Mesothelial cell of epicardium (in vitro differentiated cells): ENCODE measurements at regions not wholly inside any gene's neighbourhood (a gene's known extent, or its start where the extent isn't known, plus 50 kb on each side); places are given as distances from the start of the nearest gene placed in this dataset.

Experiments
- DNase-seq, 2 experiments: peaks; one replicate each; pipeline ENCODE4 v3.0.0; 2021; ENCODE audit warnings: low spot score in 2 of 2; ENCODE audit not compliant: unreplicated experiment in 2 of 2
- H3K27ac Mint-ChIP-seq: 2 replicates; pipeline ENCODE4 v1.8.0; 2021; ENCODE audit warnings: mixed read lengths
- H3K27me3 Mint-ChIP-seq: 2 replicates; pipeline ENCODE4 v1.8.0; 2021; ENCODE audit warnings: low read depth, mixed read lengths
- H3K36me3 Mint-ChIP-seq: 2 replicates; pipeline ENCODE4 v1.8.0; 2021; ENCODE audit warnings: mixed read lengths
- H3K4me1 Mint-ChIP-seq: 2 replicates; pipeline ENCODE4 v1.8.0; 2021; ENCODE audit warnings: mixed read lengths
- H3K4me3 Mint-ChIP-seq: 2 replicates; pipeline ENCODE4 v1.8.0; 2021; ENCODE audit warnings: mild to moderate bottlenecking, moderate library complexity, mixed read lengths
- H3K9me3 Mint-ChIP-seq: 2 replicates; pipeline ENCODE4 v1.8.0; 2021; ENCODE audit warnings: mixed read lengths
- CTCF ChIP-seq: fragments of 200-600 bp; sonication (generic); IDR thresholded peaks from one replicate; pipeline ENCODE4 v1.5.0; 2021; ENCODE audit warnings: antibody characterized with exemption; ENCODE audit not compliant: unreplicated experiment

- no peaks in the 10 kb centered on the region for H3K36me3 Mint-ChIP-seq
- peaks cover 25% of the 10 kb centered on the region for H3K4me1 Mint-ChIP-seq
- H3K27ac Mint-ChIP-seq = no peak overlapping the region
- H3K9me3 Mint-ChIP-seq = no peaks in the 10 kb centered on the region
- TF ChIP-seq CTCF = no peak
- no peaks in the 10 kb centered on the region for H3K27me3 Mint-ChIP-seq
- no peak overlapping the region for H3K4me3 Mint-ChIP-seq
- no peak for DNase-seq
Observed at GRCh38 chrX:20952180-20952579, 422.0 kb upstream of the CNKSR2 start.

- no peak for TF ChIP-seq CTCF
- Mint-ChIP-seq H3K4me1 (peaks cover 31% of the 10 kb centered on the region), H3K27me3 (no peaks in the 10 kb centered on the region), H3K9me3 (no peaks in the 10 kb centered on the region), H3K4me3 (no peak overlapping the region), H3K36me3 (no peaks in the 10 kb centered on the region), H3K27ac (peak overlapping the region; percentile 23)
- DNase-seq = no peak
Observed at GRCh38 chrX:20951016-20951810, 423.0 kb upstream of the CNKSR2 start.

- TF ChIP-seq CTCF = no peak
- Mint-ChIP-seq H3K27me3 (no peaks in the 10 kb centered on the region), H3K27ac (peak overlapping the region; percentile 93), H3K9me3 (no peaks in the 10 kb centered on the region), H3K4me3 (peak overlapping the region; percentile 29), H3K4me1 (peaks cover 43% of the 10 kb centered on the region), H3K36me3 (no peaks in the 10 kb centered on the region)
- DNase-seq = no peak
Observed at GRCh38 chrX:20947411-20947912, 426.8 kb upstream of the CNKSR2 start.

- peak; percentile 40 to 77 for DNase-seq
- no peak overlapping the region for H3K27ac Mint-ChIP-seq
- no peaks in the 10 kb centered on the region for H3K27me3 Mint-ChIP-seq
- no peak overlapping the region for H3K4me3 Mint-ChIP-seq
- TF ChIP-seq CTCF = no peak
- H3K36me3 Mint-ChIP-seq = no peaks in the 10 kb centered on the region
- H3K9me3 Mint-ChIP-seq = no peaks in the 10 kb centered on the region
- no peaks in the 10 kb centered on the region for H3K4me1 Mint-ChIP-seq
Observed at GRCh38 chrX:20913760-20914159, 460.5 kb upstream of the CNKSR2 start.

- peaks cover 3% of the 10 kb centered on the region for H3K27me3 Mint-ChIP-seq
- H3K27ac Mint-ChIP-seq = no peak overlapping the region
- H3K9me3 Mint-ChIP-seq = peaks cover 28% of the 10 kb centered on the region
Observed at GRCh38 chrX:20906571-20906970, 467.6 kb upstream of the CNKSR2 start.

More at GRCh38 chrX:20906571-20906970, 467.6 kb upstream of the CNKSR2 start:
- Mint-ChIP-seq H3K4me3 (no peak overlapping the region), H3K36me3 (no peaks in the 10 kb centered on the region), H3K4me1 (no peaks in the 10 kb centered on the region)
- no peak for TF ChIP-seq CTCF
- no peak for DNase-seq
